Keratinocyte (primary cell): ENCODE measurements at regions not wholly inside any gene's neighbourhood (a gene's known extent, or its start where the extent isn't known, plus 50 kb on each side); places are given as distances from the start of the nearest gene placed in this dataset.

Experiments used
- DNase-seq: peaks from one replicate; pipeline ENCODE4 v3.0.0-alpha.2; 2011; ENCODE audit warnings: low read depth, missing footprints, low spot score
- FAIRE-seq: peaks from 2 replicates; lab custom pipeline; 2011; peaks lifted over from hg19 to GRCh38; lab: Jason Lieb, UNC
- H2AFZ ChIP-seq: 2 replicates; pipeline ENCODE4 v1.6.0; 2012; ENCODE audit warnings: low read length, control low read depth, inconsistent platforms; ENCODE audit not compliant: control insufficient read depth
- H3K27ac ChIP-seq: 2 replicates; pipeline ENCODE4 v1.5.1; 2011; ENCODE audit warnings: low read length; ENCODE audit not compliant: control insufficient read depth, insufficient read depth
- H3K27me3 ChIP-seq: 3 replicates; pipeline ENCODE4 v1.6.0; 2011; ENCODE audit warnings: low read length; ENCODE audit not compliant: control insufficient read depth, insufficient read depth; ENCODE audit errors: extremely low read depth
- H3K36me3 ChIP-seq, 2 experiments: 2 replicates in 1 of 2; 3 replicates in 1 of 2; pipeline ENCODE4 v1.5.1; 2011; ENCODE audit warnings: low read length in 2 of 2, mild to moderate bottlenecking in 1 of 2; ENCODE audit not compliant: control insufficient read depth in 2 of 2, insufficient read depth in 2 of 2; ENCODE audit errors: extremely low read depth in 1 of 2
- H3K4me1 ChIP-seq: 3 replicates; pipeline ENCODE4 v1.5.1; 2011; ENCODE audit warnings: low read length; ENCODE audit not compliant: control insufficient read depth, insufficient read depth; ENCODE audit errors: extremely low read depth
- H3K4me2 ChIP-seq: 3 replicates; pipeline ENCODE4 v1.6.0; 2011; ENCODE audit warnings: low read depth, low read length; ENCODE audit not compliant: control insufficient read depth, insufficient read depth; ENCODE audit errors: extremely low read depth
- H3K4me3 ChIP-seq, 3 experiments: fragments of 200-600 bp in 1 of 3; sonication (generic) in 1 of 3; 2 replicates in 2 of 3; 3 replicates in 1 of 3; pipeline ENCODE4 v1.5.1; 2011 to 2016; ENCODE audit warnings: low read length in 3 of 3, mild to moderate bottlenecking in 3 of 3, control low read depth in 2 of 3, inconsistent platforms in 1 of 3, low read depth in 1 of 3, mixed read lengths in 1 of 3, mixed run types in 1 of 3, moderate library complexity in 1 of 3; ENCODE audit not compliant: control insufficient read depth in 2 of 3, insufficient read depth in 2 of 3; ENCODE audit errors: extremely low read depth in 1 of 3
- H3K79me2 ChIP-seq: 2 replicates; pipeline ENCODE4 v1.6.0; 2012; ENCODE audit warnings: low read length; ENCODE audit not compliant: control insufficient read depth, insufficient read depth
- H3K9ac ChIP-seq: 3 replicates; pipeline ENCODE4 v1.6.0; 2011; ENCODE audit warnings: low read length; ENCODE audit not compliant: control insufficient read depth, insufficient read depth; ENCODE audit errors: extremely low read depth
- H3K9me1 ChIP-seq: 3 replicates; pipeline ENCODE4 v1.6.0; 2011; ENCODE audit warnings: low read length; ENCODE audit not compliant: control insufficient read depth, insufficient read depth; ENCODE audit errors: extremely low read depth
- H3K9me3 ChIP-seq: 2 replicates; pipeline ENCODE4 v1.5.1; 2012; ENCODE audit warnings: low read depth, low read length; ENCODE audit not compliant: control insufficient read depth
- H4K20me1 ChIP-seq: 3 replicates; pipeline ENCODE4 v1.6.0; 2011; ENCODE audit warnings: low read length; ENCODE audit not compliant: control insufficient read depth, insufficient read depth; ENCODE audit errors: extremely low read depth
- CTCF ChIP-seq, 3 experiments: IDR thresholded peaks in 1 of 3; conservative IDR thresholded peaks in 1 of 3; optimal IDR thresholded peaks in 1 of 3; 2 replicates in 2 of 3; 3 replicates in 1 of 3; pipeline versions ENCODE3 to v1.5.1; 2011; ENCODE audit warnings: low read length in 3 of 3, mild to moderate bottlenecking in 3 of 3, moderate library complexity in 2 of 3, control low read depth in 1 of 3, inconsistent platforms in 1 of 3; ENCODE audit not compliant: insufficient read depth in 2 of 3; ENCODE audit errors: extremely low read depth in 1 of 3
- EZH2 ChIP-seq: IDR thresholded peaks from one replicate; pipeline ENCODE4 v1.6.1; 2012; ENCODE audit warnings: inconsistent platforms, mild to moderate bottlenecking, low read length, moderate library complexity
- dilution Hi-C: fragments of 300-500 bp; cut with MboI; formaldehyde crosslinking; loops from one replicate; pipeline ENCODE4 v1.7.0; 2020; ENCODE audit warnings: low sequenced_read_pairs; ENCODE audit not compliant: extremely low pct_ligation_motif_present

DNA sequence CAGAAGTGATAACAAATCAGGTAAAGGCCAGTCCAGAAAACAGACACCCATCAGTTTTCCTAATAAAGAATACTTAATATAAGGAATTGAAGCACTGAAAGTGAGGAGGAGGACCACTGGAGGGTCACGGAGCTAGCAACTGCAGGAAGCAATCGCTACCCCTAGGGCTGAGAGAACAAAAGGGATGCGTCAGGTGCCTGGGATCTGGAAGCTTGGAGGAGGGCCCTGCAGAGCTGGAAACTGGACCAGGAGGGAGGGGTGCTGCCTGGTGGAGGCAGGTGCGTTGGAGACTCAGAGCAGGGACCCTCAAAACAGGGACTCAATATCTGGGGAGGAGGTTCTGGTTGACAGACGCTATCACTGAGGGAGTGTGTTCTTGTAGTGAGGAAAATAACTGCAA is 308.1 kb upstream of the RASGRP1 start:
- Histone ChIP-seq H3K27ac (no peak overlapping the region), H3K9ac (no peak overlapping the region), H3K27me3 (no peaks in the 10 kb centered on the region), H2AFZ (no peak overlapping the region), H4K20me1 (no peaks in the 10 kb centered on the region), H3K4me2 (no peak overlapping the region), H3K4me3 (no peak overlapping the region), H3K9me3 (no peaks in the 10 kb centered on the region), H3K79me2 (no peaks in the 10 kb centered on the region), H3K9me1 (no peaks in the 10 kb centered on the region), H3K4me1 (no peaks in the 10 kb centered on the region), H3K36me3 (no peaks in the 10 kb centered on the region)
- FAIRE-seq (no peak), DNase-seq (no peak)
- dilution Hi-C loops = no loop called here
- no peak for TF ChIP-seq EZH2
- TF ChIP-seq CTCF (optimal IDR thresholded peaks at IDR 0.05 in 1 of 3, IDR thresholded peaks at IDR 0.05 in 1 of 3, conservative IDR thresholded peaks at IDR 0.05 in 1 of 3; ENCODE audit: extremely low read depth in 1 of 3, insufficient read depth in 2 of 3, low read length in 3 of 3) = no peak

GRCh38 chr15:38873158-38873557 is 308.5 kb upstream of the RASGRP1 start:
- DNase-seq (no peak), FAIRE-seq (no peak)
- no peaks in the 10 kb centered on the region for H3K9me3 ChIP-seq
- H3K79me2 ChIP-seq = no peaks in the 10 kb centered on the region
- H4K20me1 ChIP-seq = no peaks in the 10 kb centered on the region
- H3K4me2 ChIP-seq = no peak overlapping the region
- no peak overlapping the region for H2AFZ ChIP-seq
- H3K27ac ChIP-seq = no peak overlapping the region
- TF ChIP-seq CTCF (optimal IDR thresholded peaks at IDR 0.05 in 1 of 3, IDR thresholded peaks at IDR 0.05 in 1 of 3, conservative IDR thresholded peaks at IDR 0.05 in 1 of 3; ENCODE audit: extremely low read depth in 1 of 3, insufficient read depth in 2 of 3, low read length in 3 of 3) (no peak), EZH2 (no peak)
- no peaks in the 10 kb centered on the region for H3K9me1 ChIP-seq
- no peak overlapping the region for H3K9ac ChIP-seq
- dilution Hi-C loops = no loop called here
- H3K27me3 ChIP-seq = no peaks in the 10 kb centered on the region
- no peak overlapping the region for H3K4me3 ChIP-seq
- H3K36me3 ChIP-seq = no peaks in the 10 kb centered on the region
- H3K4me1 ChIP-seq = no peaks in the 10 kb centered on the region
